ENCODE measurements at regions not wholly inside any gene's neighbourhood (a gene's known extent, or its start where the extent isn't known, plus 50 kb on each side); places are given as distances from the start of the nearest gene placed in this dataset.

- TF ChIP-seq CTCF (IDR thresholded peaks at IDR 0.05): no peak
- TF ChIP-seq POLR2A (IDR thresholded peaks at IDR 0.05): no peak
Measured at GRCh38 chr2:60649721-60650120, 96.3 kb upstream of the BCL11A start.
